ENCODE measurements at regions not wholly inside any gene's neighbourhood (a gene's known extent, or its start where the extent isn't known, plus 50 kb on each side); places are given as distances from the start of the nearest gene placed in this dataset.

GRCh38 chr2:145935016-145935415 is 1415.1 kb upstream of the ZEB2 start:
- TF ChIP-seq EZH2 (IDR thresholded peaks at IDR 0.05; ENCODE audit: borderline replicate concordance, insufficient read depth, low read depth, low read length, poor library complexity, severe bottlenecking) (no peak), CTCF (IDR thresholded peaks at IDR 0.05) (no peak)
- H3K4me1 Mint-ChIP-seq = no peaks in the 10 kb centered on the region
- no peaks in the 10 kb centered on the region for H3K9me3 Mint-ChIP-seq (ENCODE audit: insufficient read depth)

GRCh38 chr2:145931781-145932395 is 1412.0 kb upstream of the ZEB2 start:
- no peak for DNase-seq
- no peak overlapping the region for H3K27ac Mint-ChIP-seq
- no peak overlapping the region for H3K4me3 Mint-ChIP-seq
- ChIA-PET POLR2A (no interaction called here), CTCF (no interaction called here)
- 100% methylated on average over 1 of the region's 2 CpGs for WGBS (ENCODE audit: insufficient coverage)
- intact Hi-C loops (cut with micrococcal nuclease) = no loop called here
- H3K4me3 ChIP-seq (ENCODE audit: control extremely low read depth in 1 of 5, extremely low read depth in 1 of 5, insufficient read depth in 1 of 5, low read depth in 2 of 5, low read length in 4 of 5) = no peak overlapping the region
- no peak overlapping the region for H3K4me2 ChIP-seq (replicated peaks; ENCODE audit: low read depth, low read length, poor library complexity, severe bottlenecking)
- H3K27me3 Mint-ChIP-seq = no peaks in the 10 kb centered on the region
- no peak overlapping the region for H2AFZ ChIP-seq (ENCODE audit: insufficient read depth, low read depth, low read length, poor library complexity, severe bottlenecking)
- H3K9ac ChIP-seq (ENCODE audit: low read length) = no peak overlapping the region
- no peaks in the 10 kb centered on the region for H4K20me1 ChIP-seq (ENCODE audit: control insufficient read depth, insufficient read depth, low read length, poor library complexity, severe bottlenecking)
- TF ChIP-seq CTCF (IDR thresholded peaks at IDR 0.05) = no peak
- TF ChIP-seq EZH2 (IDR thresholded peaks at IDR 0.05; ENCODE audit: borderline replicate concordance, insufficient read depth, low read depth, low read length, poor library complexity, severe bottlenecking) = no peak
- H3K4me1 ChIP-seq (ENCODE audit: control insufficient read depth in 2 of 2, insufficient read depth in 2 of 2, low read length in 2 of 2) = no peaks in the 10 kb centered on the region
- no peaks in the 10 kb centered on the region for H3K9me3 ChIP-seq (ENCODE audit: control extremely low read depth in 1 of 3, control insufficient read depth in 2 of 3, insufficient read depth in 1 of 3, low read length in 2 of 3)
- ATAC-seq (ENCODE audit: low read depth) = no peak
- no peaks in the 10 kb centered on the region for H3K36me3 ChIP-seq (replicated peaks in 1 of 2; ENCODE audit: control extremely low read depth in 1 of 2, control insufficient read depth in 1 of 2, extremely low read depth in 1 of 2, insufficient read depth in 2 of 2, low read length in 1 of 2)
- H3K4me1 Mint-ChIP-seq = peaks cover 5% of the 10 kb centered on the region
- H3K9me3 Mint-ChIP-seq (ENCODE audit: insufficient read depth) = no peaks in the 10 kb centered on the region
- no peaks in the 10 kb centered on the region for H3K79me2 ChIP-seq (ENCODE audit: control insufficient read depth, insufficient read depth, low read length)
- H3K27ac ChIP-seq (ENCODE audit: low read length in 2 of 2) = no peak overlapping the region
- no peaks in the 10 kb centered on the region for H3K27me3 ChIP-seq (replicated peaks in 1 of 4; ENCODE audit: control extremely low read depth in 1 of 4, control insufficient read depth in 3 of 4, insufficient read depth in 4 of 4, low read length in 3 of 4)

More at GRCh38 chr2:145935016-145935415, 1415.1 kb upstream of the ZEB2 start:
- Histone ChIP-seq H3K27ac (ENCODE audit: low read length in 2 of 2) (no peak overlapping the region), H3K4me1 (ENCODE audit: control insufficient read depth in 2 of 2, insufficient read depth in 2 of 2, low read length in 2 of 2) (no peaks in the 10 kb centered on the region), H2AFZ (ENCODE audit: insufficient read depth, low read depth, low read length, poor library complexity, severe bottlenecking) (no peak overlapping the region), H4K20me1 (ENCODE audit: control insufficient read depth, insufficient read depth, low read length, poor library complexity, severe bottlenecking) (no peaks in the 10 kb centered on the region), H3K4me2 (replicated peaks; ENCODE audit: low read depth, low read length, poor library complexity, severe bottlenecking) (no peak overlapping the region), H3K4me3 (ENCODE audit: control extremely low read depth in 1 of 5, extremely low read depth in 1 of 5, insufficient read depth in 1 of 5, low read depth in 2 of 5, low read length in 4 of 5) (no peak overlapping the region), H3K36me3 (replicated peaks in 1 of 2; ENCODE audit: control extremely low read depth in 1 of 2, control insufficient read depth in 1 of 2, extremely low read depth in 1 of 2, insufficient read depth in 2 of 2, low read length in 1 of 2) (no peaks in the 10 kb centered on the region), H3K9me3 (ENCODE audit: control extremely low read depth in 1 of 3, control insufficient read depth in 2 of 3, insufficient read depth in 1 of 3, low read length in 2 of 3) (no peaks in the 10 kb centered on the region), H3K79me2 (ENCODE audit: control insufficient read depth, insufficient read depth, low read length) (no peaks in the 10 kb centered on the region), H3K27me3 (replicated peaks in 1 of 4; ENCODE audit: control extremely low read depth in 1 of 4, control insufficient read depth in 3 of 4, insufficient read depth in 4 of 4, low read length in 3 of 4) (no peaks in the 10 kb centered on the region), H3K9ac (ENCODE audit: low read length) (no peak overlapping the region)
- CTCF ChIA-PET = no interaction called here
- WGBS (ENCODE audit: insufficient coverage) = 67% methylated on average over 1 of the region's 4 CpGs
- no peak for ATAC-seq (ENCODE audit: low read depth)
- POLR2A ChIA-PET = no interaction called here
- no peak overlapping the region for H3K27ac Mint-ChIP-seq
- H3K27me3 Mint-ChIP-seq = no peaks in the 10 kb centered on the region
- H3K4me3 Mint-ChIP-seq = no peak overlapping the region
- no peak for DNase-seq
- intact Hi-C loops (cut with micrococcal nuclease) = no loop called here
